B cell (primary cell): ENCODE measurements at regions not wholly inside any gene's neighbourhood (a gene's known extent, or its start where the extent isn't known, plus 50 kb on each side); places are given as distances from the start of the nearest gene placed in this dataset.

Experiments
- ATAC-seq: fragments of 200-7000 bp; cut with Tn5 transposase; one replicate; pipeline ENCODE4 v1.10.0; 2021; ENCODE audit warnings: low read depth, mild to moderate bottlenecking, moderate number of reproducible peaks, moderate library complexity
- CTCF ChIA-PET: fragments of 350-600 bp; sonication (Branson Sonifier 250); formaldehyde crosslinking; loops from one replicate; lab custom pipeline; 2021; ENCODE audit warnings: antibody characterized with exemption, inconsistent platforms; lab: Charles Lee
- POLR2A ChIA-PET: fragments of 350-600 bp; sonication (Branson Sonifier 250); formaldehyde crosslinking; loops from one replicate; lab custom pipeline; 2021; ENCODE audit warnings: antibody characterized with exemption; lab: Charles Lee
- DNase-seq: peaks from one replicate; pipeline ENCODE4 v3.0.0; 2013
- H2AFZ ChIP-seq: 2 replicates; pipeline ENCODE4 v1.6.1; 2012; ENCODE audit warnings: mild to moderate bottlenecking, low read depth, low read length; ENCODE audit not compliant: insufficient read depth, poor library complexity, severe bottlenecking
- H3K27ac ChIP-seq, 2 donors: 1 replicate in 1 of 2; 2 replicates in 1 of 2; pipeline ENCODE4 v1.5.1; 2012 to 2013; ENCODE audit warnings: low read length in 2 of 2, mild to moderate bottlenecking in 2 of 2, moderate library complexity in 1 of 2
- H3K27me3 ChIP-seq, 4 experiments: fragments of 200-600 bp in 1 of 4; sonication (generic) in 1 of 4; replicated peaks in 1 of 4; 1 replicate in 2 of 4; 2 replicates in 2 of 4; pipeline versions ENCODE4 v1.6.1 to v1.7.0; 2013 to 2016; ENCODE audit warnings: low read length in 3 of 4, mild to moderate bottlenecking in 2 of 4, mixed read lengths in 1 of 4, moderate library complexity in 1 of 4; ENCODE audit not compliant: insufficient read depth in 4 of 4, control insufficient read depth in 3 of 4; ENCODE audit errors: control extremely low read depth in 1 of 4
- H3K36me3 ChIP-seq, 2 experiments: replicated peaks in 1 of 2; 1 replicate in 1 of 2; 2 replicates in 1 of 2; pipeline versions ENCODE4 v1.6.1 to v1.7.1; 2013; ENCODE audit warnings: low read length in 1 of 2; ENCODE audit not compliant: insufficient read depth in 2 of 2, control insufficient read depth in 1 of 2; ENCODE audit errors: control extremely low read depth in 1 of 2, extremely low read depth in 1 of 2
- H3K4me1 ChIP-seq, 2 donors: fragments of 200-600 bp in 1 of 2; sonication (generic) in 1 of 2; 1 replicate in 1 of 2; 2 replicates in 1 of 2; pipeline versions ENCODE4 v1.5.1 to v1.6.1; 2013 to 2017; ENCODE audit warnings: low read length in 2 of 2; ENCODE audit not compliant: control insufficient read depth in 2 of 2, insufficient read depth in 2 of 2
- H3K4me2 ChIP-seq: replicated peaks from 2 replicates; pipeline ENCODE3; 2012; ENCODE audit warnings: mild to moderate bottlenecking, low read depth, low read length; ENCODE audit not compliant: poor library complexity, severe bottlenecking
- H3K4me3 ChIP-seq, 5 experiments: fragments of 200-600 bp in 1 of 5; sonication (generic) in 1 of 5; 1 replicate in 3 of 5; 2 replicates in 2 of 5; pipeline versions ENCODE4 v1.5.1 to v1.7.0; 2011 to 2016; ENCODE audit warnings: low read length in 4 of 5, mild to moderate bottlenecking in 4 of 5, low read depth in 2 of 5, control low read depth in 1 of 5, moderate library complexity in 1 of 5; ENCODE audit not compliant: insufficient read depth in 1 of 5; ENCODE audit errors: control extremely low read depth in 1 of 5, extremely low read depth in 1 of 5
- H3K79me2 ChIP-seq: fragments of 200-600 bp; sonication (generic); one replicate; pipeline ENCODE4 v1.6.0; 2016; ENCODE audit warnings: low read length; ENCODE audit not compliant: control insufficient read depth, insufficient read depth
- H3K9ac ChIP-seq: fragments of 200-600 bp; sonication (generic); 2 replicates; pipeline ENCODE4 v1.6.1; 2017; ENCODE audit warnings: mild to moderate bottlenecking, low read length, moderate library complexity
- H3K9me3 ChIP-seq, 3 donors: one replicate each; pipeline versions ENCODE4 v1.6.1 to v1.7.1; 2013; ENCODE audit warnings: low read length in 2 of 3; ENCODE audit not compliant: control insufficient read depth in 2 of 3, insufficient read depth in 1 of 3; ENCODE audit errors: control extremely low read depth in 1 of 3
- H4K20me1 ChIP-seq: 2 replicates; pipeline ENCODE4 v1.6.0; 2012; ENCODE audit warnings: mild to moderate bottlenecking, low read length; ENCODE audit not compliant: insufficient read depth, control insufficient read depth, poor library complexity, severe bottlenecking
- H3K27ac Mint-ChIP-seq: one replicate; pipeline ENCODE4 v1.8.0; 2021; ENCODE audit warnings: mixed read lengths
- H3K27me3 Mint-ChIP-seq: one replicate; pipeline ENCODE4 v1.8.0; 2021; ENCODE audit warnings: mixed read lengths
- H3K4me1 Mint-ChIP-seq: one replicate; pipeline ENCODE4 v1.8.0; 2021; ENCODE audit warnings: mixed read lengths
- H3K4me3 Mint-ChIP-seq: one replicate; pipeline ENCODE4 v1.8.0; 2021; ENCODE audit warnings: mixed read lengths
- H3K9me3 Mint-ChIP-seq: one replicate; pipeline ENCODE4 v1.8.0; 2022; ENCODE audit warnings: mixed read lengths; ENCODE audit not compliant: insufficient read depth
- CTCF ChIP-seq: fragments of 200-600 bp; IDR thresholded peaks from one replicate; pipeline ENCODE4 v1.8.0; 2022; ENCODE audit warnings: antibody characterized with exemption, mild to moderate bottlenecking
- EZH2 ChIP-seq: IDR thresholded peaks from 2 replicates; pipeline ENCODE4 v1.6.1; 2012; ENCODE audit warnings: borderline replicate concordance, low read depth, mild to moderate bottlenecking, moderate library complexity, low read length; ENCODE audit not compliant: insufficient read depth, poor library complexity, severe bottlenecking
- WGBS: methylation state at CpG from one replicate; pipeline ENCODE4 v1.1.5; 2013; ENCODE audit warnings: missing lambda C conversion rate; ENCODE audit not compliant: insufficient coverage; 5-methylcytosine and 5-hydroxymethylcytosine counted together
- intact Hi-C: fragments of 100-400 bp; cut with micrococcal nuclease; formaldehyde crosslinking; loops from one replicate; pipeline ENCODE4 v1.10.0; 2022

DNA sequence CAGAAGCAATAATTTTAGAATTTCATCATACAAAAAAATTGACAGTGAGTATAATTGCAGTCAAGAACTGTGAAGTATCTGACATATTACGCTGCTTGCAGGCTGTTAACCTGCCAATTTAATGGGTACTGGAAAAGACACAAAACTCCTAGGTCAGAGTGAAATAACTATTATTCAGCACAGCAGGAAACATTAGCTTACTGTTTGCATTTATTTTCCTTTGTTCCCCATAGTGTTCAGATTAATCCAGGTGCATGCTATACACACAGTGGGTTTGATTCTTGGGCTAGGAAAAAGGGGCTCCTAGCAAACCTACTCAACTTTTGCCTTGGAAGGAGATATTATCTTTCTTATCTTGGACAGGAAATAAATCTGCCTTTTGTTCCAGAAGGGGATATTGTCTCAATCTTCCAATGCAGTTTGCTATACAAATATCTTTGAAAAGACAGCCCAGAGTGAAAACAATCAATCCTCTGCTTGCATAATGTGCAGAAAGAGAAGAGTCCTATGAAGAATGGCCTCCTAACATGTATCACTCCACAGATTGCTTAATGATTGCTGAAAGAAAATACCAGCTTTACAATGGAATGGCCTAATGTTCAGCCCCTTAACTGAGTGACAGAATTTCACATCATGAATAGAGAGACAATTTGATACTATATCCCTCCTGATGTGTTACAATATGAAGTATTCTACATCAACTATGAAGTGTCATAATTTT is 443.4 kb downstream of the TBC1D4 start:
- H3K4me3 ChIP-seq = no peak overlapping the region
- H3K9me3 Mint-ChIP-seq = peaks cover 6% of the 10 kb centered on the region
- no peak overlapping the region for H3K27ac Mint-ChIP-seq
- no peak overlapping the region for H3K9ac ChIP-seq
- H3K4me1 ChIP-seq = no peaks in the 10 kb centered on the region
- H4K20me1 ChIP-seq = no peaks in the 10 kb centered on the region
- no peaks in the 10 kb centered on the region for H3K79me2 ChIP-seq
- H3K27me3 ChIP-seq = no peaks in the 10 kb centered on the region
- CTCF ChIA-PET = no interaction called here
- intact Hi-C loops = no loop called here
- no peak overlapping the region for H3K4me2 ChIP-seq
- no peaks in the 10 kb centered on the region for H3K36me3 ChIP-seq
- WGBS = no CpG with 5 or more reads among the region's 1 CpG
- peaks cover 3 to 8% (median 3%) of the 10 kb centered on the region in 3 donors for H3K9me3 ChIP-seq
- no peak for DNase-seq
- H3K27me3 Mint-ChIP-seq = no peaks in the 10 kb centered on the region
- no peak for TF ChIP-seq EZH2
- no peak for TF ChIP-seq CTCF
- no peak for ATAC-seq
- no peak overlapping the region for H2AFZ ChIP-seq
- no peak overlapping the region for H3K4me3 Mint-ChIP-seq
- no peak overlapping the region for H3K27ac ChIP-seq
- H3K4me1 Mint-ChIP-seq = no peaks in the 10 kb centered on the region
- POLR2A ChIA-PET = no interaction called here

GRCh38 chr13:75025956-75026355 is 456.0 kb downstream of the TBC1D4 start:
- Mint-ChIP-seq H3K4me3 (no peak overlapping the region), H3K27me3 (no peaks in the 10 kb centered on the region), H3K9me3 (peaks cover 5% of the 10 kb centered on the region), H3K4me1 (no peaks in the 10 kb centered on the region), H3K27ac (no peak overlapping the region)
- Histone ChIP-seq H3K4me3 (no peak overlapping the region), H3K27ac (no peak overlapping the region), H3K9ac (no peak overlapping the region), H3K36me3 (no peaks in the 10 kb centered on the region), H4K20me1 (no peaks in the 10 kb centered on the region), H3K4me2 (no peak overlapping the region), H3K79me2 (no peaks in the 10 kb centered on the region), H3K4me1 (no peaks in the 10 kb centered on the region), H3K27me3 (no peaks in the 10 kb centered on the region), H2AFZ (no peak overlapping the region), H3K9me3 (peaks cover 0 to 6% (median 0%) of the 10 kb centered on the region in 3 donors)
- intact Hi-C loops = no loop called here
- TF ChIP-seq EZH2 (no peak), CTCF (no peak)
- ChIA-PET POLR2A (no interaction called here), CTCF (no interaction called here)
- DNase-seq (no peak), ATAC-seq (no peak)
- 100% methylated on average over 1 of the region's 2 CpGs for WGBS
